ENCODE measurements at regions not wholly inside any gene's neighbourhood (a gene's known extent, or its start where the extent isn't known, plus 50 kb on each side); places are given as distances from the start of the nearest gene placed in this dataset.
"Not testable (repeated sequence)": the region's sequence is repeated elsewhere in the genome, so short reads cannot be mapped to it uniquely, and the experiment has no call there.

GRCh38 chr7:125065546-125065945 is 135.9 kb upstream of the POT1 start:
- in situ Hi-C loops (cut with HindIII; ENCODE audit: low sequenced_read_pairs) = no loop called here
- no peak for DNase-seq (ENCODE audit: low read depth, low spot score)
- no peak for TF ChIP-seq CTCF (IDR thresholded peaks at IDR 0.05; ENCODE audit: low read depth, low read length)
- no peak overlapping the region for H3K4me3 ChIP-seq (ENCODE audit: low read depth, low read length)

- in situ Hi-C loops (cut with HindIII; ENCODE audit: low sequenced_read_pairs) = no loop called here
- no peak for TF ChIP-seq CTCF (IDR thresholded peaks at IDR 0.05; ENCODE audit: low read depth, low read length)
- no peak for DNase-seq (ENCODE audit: low read depth, low spot score)
- H3K4me3 ChIP-seq (ENCODE audit: low read depth, low read length) = no peak overlapping the region
Observed at GRCh38 chr7:125065001-125065400, 135.4 kb upstream of the POT1 start.

- peak; percentile 54 for DNase-seq (ENCODE audit: low read depth, low spot score)
- H3K4me3 ChIP-seq (ENCODE audit: low read depth, low read length) = no peak overlapping the region
- in situ Hi-C loops (cut with HindIII; ENCODE audit: low sequenced_read_pairs) = no loop called here
- no peak for TF ChIP-seq CTCF (IDR thresholded peaks at IDR 0.05; ENCODE audit: low read depth, low read length)
Observed at GRCh38 chr7:125061776-125062397, 132.3 kb upstream of the POT1 start.

GRCh38 chr7:125061083-125061745 is 131.6 kb upstream of the POT1 start:
- peak; percentile 32 for DNase-seq (ENCODE audit: low read depth, low spot score)
- in situ Hi-C loops (cut with HindIII; ENCODE audit: low sequenced_read_pairs); H3K4me3 ChIP-seq (ENCODE audit: low read depth, low read length): not testable (repeated sequence)

- peak; percentile 56 for DNase-seq (ENCODE audit: low read depth, low spot score)
- no peak overlapping the region for H3K4me3 ChIP-seq (ENCODE audit: low read depth, low read length)
- in situ Hi-C loops (cut with HindIII; ENCODE audit: low sequenced_read_pairs) = no loop called here
- TF ChIP-seq CTCF (IDR thresholded peaks at IDR 0.05; ENCODE audit: low read depth, low read length) = peak; percentile 22
Observed at GRCh38 chr7:125059861-125060456, 130.3 kb upstream of the POT1 start.

- H3K4me3 ChIP-seq (ENCODE audit: low read depth, low read length) = no peak overlapping the region
- DNase-seq (ENCODE audit: low read depth, low spot score) = no peak
- in situ Hi-C loops (cut with HindIII; ENCODE audit: low sequenced_read_pairs) = no loop called here
- no peak for TF ChIP-seq CTCF (IDR thresholded peaks at IDR 0.05; ENCODE audit: low read depth, low read length)
Observed at GRCh38 chr7:125057963-125058362, 128.3 kb upstream of the POT1 start.

- TF ChIP-seq CTCF (IDR thresholded peaks at IDR 0.05; ENCODE audit: low read depth, low read length) = no peak
- H3K4me3 ChIP-seq (ENCODE audit: low read depth, low read length) = no peak overlapping the region
- in situ Hi-C loops (cut with HindIII; ENCODE audit: low sequenced_read_pairs) = no loop called here
- no peak for DNase-seq (ENCODE audit: low read depth, low spot score)
Observed at GRCh38 chr7:125055376-125055775, 125.8 kb upstream of the POT1 start.
